ENCODE measurements at regions not wholly inside any gene's neighbourhood (a gene's known extent, or its start where the extent isn't known, plus 50 kb on each side); places are given as distances from the start of the nearest gene placed in this dataset.
"Not testable (repeated sequence)": the region's sequence is repeated elsewhere in the genome, so short reads cannot be mapped to it uniquely, and the experiment has no call there.

DNA sequence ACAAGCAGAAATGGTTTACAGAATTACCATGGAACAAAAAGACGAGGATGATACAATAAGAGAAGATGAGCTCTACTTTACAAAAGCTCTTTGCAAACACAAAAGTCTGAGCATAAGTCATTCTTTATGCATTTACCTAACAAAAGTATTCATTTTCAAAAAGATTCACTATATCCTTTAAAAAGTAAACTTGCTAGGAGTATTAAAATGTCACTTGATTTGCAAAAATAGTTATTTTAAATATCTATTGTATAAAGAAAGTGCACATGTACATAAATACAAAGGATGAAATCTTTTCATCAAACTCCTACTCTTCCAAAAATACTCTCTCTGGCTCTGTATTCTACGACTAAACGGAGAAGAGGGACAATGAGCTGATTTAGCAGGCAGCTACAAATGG lies 146.4 kb upstream of the STEAP1 start:
- no peak for FAIRE-seq
- no peak for DNase-seq (ENCODE audit: insufficient read length)
- no peak for TF ChIP-seq TAF1 (IDR thresholded peaks at IDR 0.05; ENCODE audit: borderline replicate concordance, low read depth, low read length)
- no peak for TF ChIP-seq POLR2AphosphoS5 (IDR thresholded peaks at IDR 0.05; ENCODE audit: low read depth, low read length)
- TF ChIP-seq POLR2A (IDR thresholded peaks at IDR 0.05; ENCODE audit: low read depth, low read length) = no peak

DNA sequence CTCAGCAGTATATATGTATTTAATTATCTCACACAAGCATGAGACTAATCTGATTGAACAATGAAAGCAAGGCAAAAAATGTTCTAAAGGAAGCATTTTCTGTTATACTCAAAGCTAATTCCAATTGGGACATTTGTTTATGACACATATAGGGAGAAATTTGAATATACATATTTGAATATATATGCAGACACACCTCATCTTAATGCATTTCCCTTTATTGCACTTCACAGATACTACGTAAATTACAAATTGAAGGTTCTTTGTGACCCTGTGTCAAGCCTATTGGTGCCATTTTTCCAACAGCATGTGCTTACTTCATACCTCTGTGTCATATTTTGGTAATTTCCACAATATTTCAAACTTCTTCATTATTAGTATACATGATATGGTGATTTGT lies 132.1 kb upstream of the STEAP1 start:
- DNase-seq (ENCODE audit: insufficient read length) (no peak), FAIRE-seq (no peak)
- TF ChIP-seq POLR2A (IDR thresholded peaks at IDR 0.05; ENCODE audit: low read depth, low read length) (no peak), TAF1 (IDR thresholded peaks at IDR 0.05; ENCODE audit: borderline replicate concordance, low read depth, low read length) (no peak), POLR2AphosphoS5 (IDR thresholded peaks at IDR 0.05; ENCODE audit: low read depth, low read length) (no peak)

DNA sequence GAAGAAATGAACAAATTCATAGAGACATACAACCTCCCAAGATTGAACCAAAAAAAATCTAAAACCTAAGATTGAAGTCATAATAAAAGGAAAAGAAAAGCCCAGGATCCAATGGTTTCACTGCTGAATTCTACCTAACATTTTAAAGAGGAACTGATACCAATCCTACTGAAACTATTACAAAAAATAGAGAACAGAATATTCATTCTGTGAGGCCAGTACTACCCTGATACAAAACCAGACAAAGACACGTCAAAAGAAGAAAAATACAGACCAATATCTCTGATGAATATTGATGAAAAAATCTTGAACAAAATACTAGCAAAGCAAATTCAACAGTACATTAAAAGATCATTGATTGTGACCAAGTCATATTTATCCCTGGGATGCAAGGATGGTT lies 128.5 kb upstream of the STEAP1 start:
- DNase-seq (ENCODE audit: insufficient read length) (no peak), FAIRE-seq (no peak)
- TF ChIP-seq POLR2A (IDR thresholded peaks at IDR 0.05; ENCODE audit: low read depth, low read length) (no peak), TAF1 (IDR thresholded peaks at IDR 0.05; ENCODE audit: borderline replicate concordance, low read depth, low read length) (no peak), POLR2AphosphoS5 (IDR thresholded peaks at IDR 0.05; ENCODE audit: low read depth, low read length) (no peak)

DNA sequence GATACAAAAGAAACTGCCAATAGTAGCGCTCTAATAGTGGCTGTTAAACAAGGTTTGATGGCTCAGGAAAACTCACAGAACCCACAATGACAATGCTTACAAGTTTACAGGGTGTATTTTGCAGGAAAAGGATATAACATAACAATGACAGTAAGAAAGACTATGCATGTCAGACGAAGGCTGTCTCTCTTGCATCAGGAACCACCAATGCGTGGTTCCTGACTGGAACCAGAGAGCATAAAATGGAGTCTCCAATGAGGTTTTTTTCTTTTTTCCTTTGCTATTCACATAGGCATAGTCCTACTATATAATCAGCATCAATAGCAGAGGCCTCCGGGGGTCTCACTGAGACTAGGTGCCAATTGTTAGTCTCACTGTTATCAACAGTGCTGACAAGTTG lies 120.4 kb upstream of the STEAP1 start:
- no peak for FAIRE-seq
- DNase-seq (ENCODE audit: insufficient read length) = no peak
- no peak for TF ChIP-seq POLR2AphosphoS5 (IDR thresholded peaks at IDR 0.05; ENCODE audit: low read depth, low read length)
- TF ChIP-seq POLR2A (IDR thresholded peaks at IDR 0.05; ENCODE audit: low read depth, low read length) = no peak
- TF ChIP-seq TAF1 (IDR thresholded peaks at IDR 0.05; ENCODE audit: borderline replicate concordance, low read depth, low read length) = no peak

DNA sequence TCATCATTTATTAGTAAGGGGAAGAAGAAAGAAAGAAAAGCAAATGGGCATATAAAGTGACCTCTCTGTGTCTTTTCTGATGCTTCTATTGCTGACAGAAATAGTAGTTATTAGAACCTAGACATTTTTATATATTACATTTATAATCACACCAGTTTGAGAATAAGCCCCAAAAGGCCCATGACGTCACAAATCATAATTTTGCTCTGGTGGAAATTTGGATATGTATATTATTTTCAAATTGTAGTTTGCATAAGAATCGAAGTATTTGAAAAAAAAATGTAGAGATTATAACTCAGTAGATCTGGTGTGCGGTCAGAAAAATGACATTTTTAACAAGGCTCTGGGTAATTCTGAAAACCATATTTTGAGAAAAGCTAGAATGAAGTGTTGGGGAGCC lies 101.2 kb upstream of the STEAP1 start:
- no peak for DNase-seq (ENCODE audit: insufficient read length)
- FAIRE-seq = no peak
- TF ChIP-seq TAF1 (IDR thresholded peaks at IDR 0.05; ENCODE audit: borderline replicate concordance, low read depth, low read length) = no peak
- TF ChIP-seq POLR2A (IDR thresholded peaks at IDR 0.05; ENCODE audit: low read depth, low read length) = no peak
- TF ChIP-seq POLR2AphosphoS5 (IDR thresholded peaks at IDR 0.05; ENCODE audit: low read depth, low read length) = no peak

DNA sequence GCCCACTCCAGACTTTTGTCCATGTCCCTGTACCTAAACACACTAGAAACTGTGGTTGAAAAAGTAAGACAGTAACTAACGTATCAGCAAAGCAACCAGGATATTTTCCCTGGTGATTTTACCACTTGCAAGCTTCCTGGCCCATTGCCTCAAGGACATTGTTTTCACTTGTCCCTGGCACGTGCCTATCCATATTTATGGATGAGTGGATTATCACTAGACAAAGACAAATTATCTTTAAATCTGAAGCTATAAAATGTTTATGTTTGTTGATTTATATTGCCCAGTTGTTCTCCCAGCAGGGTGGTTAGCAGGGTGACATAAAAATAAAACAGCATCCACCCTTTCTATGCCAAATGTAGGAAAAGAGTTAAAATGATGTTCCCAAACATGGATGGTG lies 93.2 kb upstream of the STEAP1 start:
- TF ChIP-seq POLR2A (IDR thresholded peaks at IDR 0.05; ENCODE audit: low read depth, low read length) (no peak), TAF1 (IDR thresholded peaks at IDR 0.05; ENCODE audit: borderline replicate concordance, low read depth, low read length) (no peak), POLR2AphosphoS5 (IDR thresholded peaks at IDR 0.05; ENCODE audit: low read depth, low read length) (no peak)
- FAIRE-seq = no peak

DNA sequence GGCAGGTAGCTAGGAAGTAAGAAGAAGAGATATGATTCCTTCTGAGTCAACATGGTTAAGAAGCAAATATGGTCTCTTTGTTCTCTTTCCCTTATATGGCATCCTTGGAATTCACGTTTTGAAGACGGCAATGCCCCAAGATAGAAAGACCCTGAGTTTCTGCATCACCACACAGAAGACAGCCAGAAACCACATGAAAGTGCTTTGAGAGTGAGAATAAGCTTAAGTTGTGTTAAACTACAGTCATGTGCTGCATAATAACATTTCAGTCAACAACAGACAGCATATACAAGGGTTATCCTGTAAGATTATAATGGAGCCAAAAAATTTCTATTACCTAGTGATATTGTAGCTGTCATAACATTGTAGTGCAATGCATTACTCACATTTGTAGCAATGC lies 89.9 kb upstream of the STEAP1 start:
- FAIRE-seq (no peak), DNase-seq (ENCODE audit: insufficient read length) (no peak)
- TF ChIP-seq POLR2A (IDR thresholded peaks at IDR 0.05; ENCODE audit: low read depth, low read length) (no peak), TAF1 (IDR thresholded peaks at IDR 0.05; ENCODE audit: borderline replicate concordance, low read depth, low read length) (no peak), POLR2AphosphoS5 (IDR thresholded peaks at IDR 0.05; ENCODE audit: low read depth, low read length) (no peak)

More for the DNA sequence above, 93.2 kb upstream of the STEAP1 start:
- DNase-seq (ENCODE audit: insufficient read length) = no peak

DNA sequence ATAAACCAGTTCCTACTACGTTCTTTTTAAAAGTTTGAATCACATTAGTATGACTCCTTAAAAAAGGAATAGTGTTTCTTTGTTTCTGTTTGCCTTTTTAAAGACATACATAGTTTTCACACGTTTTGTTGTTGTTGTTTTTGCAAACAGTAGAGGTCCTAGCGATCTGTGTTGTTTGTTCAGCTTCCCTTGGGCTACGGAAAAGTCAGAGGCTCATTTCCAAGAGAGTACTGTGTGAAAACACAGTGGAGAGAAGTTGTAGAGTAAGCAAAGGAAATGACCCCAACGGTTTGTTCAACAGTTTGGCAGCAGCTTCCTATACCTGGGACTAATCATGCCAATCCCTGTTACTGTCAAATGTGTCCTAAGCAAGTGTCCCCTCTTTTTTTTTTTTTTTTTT lies 87.1 kb upstream of the STEAP1 start:
- FAIRE-seq = no peak
- TF ChIP-seq POLR2AphosphoS5 (IDR thresholded peaks at IDR 0.05; ENCODE audit: low read depth, low read length) = no peak
- no peak for TF ChIP-seq TAF1 (IDR thresholded peaks at IDR 0.05; ENCODE audit: borderline replicate concordance, low read depth, low read length)
- no peak for TF ChIP-seq POLR2A (IDR thresholded peaks at IDR 0.05; ENCODE audit: low read depth, low read length)
- no peak for DNase-seq (ENCODE audit: insufficient read length)

DNA sequence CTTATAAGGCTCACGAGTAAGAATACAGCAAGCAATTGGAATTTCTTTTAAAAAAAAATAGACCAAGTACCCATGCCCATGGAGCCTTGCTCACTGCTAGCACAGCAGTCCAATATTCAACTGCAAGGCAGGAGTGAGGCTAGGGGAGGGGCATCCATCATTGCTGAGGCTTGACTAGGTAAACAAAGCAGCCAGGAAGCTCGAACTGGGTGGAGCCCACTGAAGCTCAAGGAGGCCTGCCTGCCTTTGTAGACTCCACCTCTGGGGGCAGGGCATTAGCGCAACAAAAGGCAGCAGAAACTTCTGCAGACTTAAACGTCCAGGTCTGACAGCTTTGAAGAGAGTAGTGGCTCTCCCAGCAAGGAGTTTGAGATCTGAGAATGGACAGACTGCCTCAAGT lies 84.0 kb upstream of the STEAP1 start:
- not testable (repeated sequence) for FAIRE-seq; DNase-seq (ENCODE audit: insufficient read length)

DNA sequence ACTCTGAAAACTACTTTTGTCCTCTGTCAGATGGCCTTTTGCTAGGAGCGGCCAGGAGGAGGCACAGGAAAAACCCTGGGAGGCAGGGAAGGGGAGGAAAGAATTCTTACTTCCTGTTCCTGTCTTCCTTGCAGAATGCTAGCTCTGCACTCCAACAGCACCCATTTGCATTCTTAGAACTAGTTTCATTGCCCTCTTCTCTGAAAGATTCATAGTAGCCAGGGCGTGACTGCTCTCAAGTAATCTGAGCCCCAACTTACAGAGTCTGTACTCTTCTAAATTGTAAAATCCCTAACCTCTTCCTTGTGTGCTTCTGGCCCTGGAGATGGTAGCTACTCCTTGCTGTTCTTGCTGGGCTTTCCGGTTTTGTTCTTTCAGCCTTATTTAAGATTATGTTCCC lies 75.3 kb upstream of the STEAP1 start:
- DNase-seq (ENCODE audit: insufficient read length) = no peak
- TF ChIP-seq POLR2A (IDR thresholded peaks at IDR 0.05; ENCODE audit: low read depth, low read length) (no peak), POLR2AphosphoS5 (IDR thresholded peaks at IDR 0.05; ENCODE audit: low read depth, low read length) (no peak), TAF1 (IDR thresholded peaks at IDR 0.05; ENCODE audit: borderline replicate concordance, low read depth, low read length) (no peak)
- FAIRE-seq = no peak

DNA sequence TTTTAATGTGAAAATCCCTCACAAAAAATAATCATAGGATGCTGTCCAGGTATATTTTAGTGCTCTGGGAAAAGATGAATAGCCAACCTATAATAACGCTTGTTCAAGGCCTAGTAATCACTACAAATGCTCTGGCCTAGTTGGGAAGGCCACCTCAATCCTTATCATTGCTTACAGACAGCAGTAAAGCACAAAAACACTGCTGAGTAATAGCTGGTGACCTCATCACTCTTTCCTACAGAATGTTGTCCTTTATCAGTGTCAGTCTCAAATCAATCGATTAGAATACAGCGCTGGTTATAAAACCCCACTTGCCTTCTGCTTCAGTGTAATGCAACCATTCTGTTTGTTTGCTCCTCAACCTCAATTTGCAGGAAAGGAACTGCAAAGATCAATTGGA lies 72.6 kb upstream of the STEAP1 start:
- FAIRE-seq (no peak), DNase-seq (ENCODE audit: insufficient read length) (no peak)
- TF ChIP-seq POLR2AphosphoS5 (IDR thresholded peaks at IDR 0.05; ENCODE audit: low read depth, low read length) = no peak
- TF ChIP-seq POLR2A (IDR thresholded peaks at IDR 0.05; ENCODE audit: low read depth, low read length) = no peak

DNA sequence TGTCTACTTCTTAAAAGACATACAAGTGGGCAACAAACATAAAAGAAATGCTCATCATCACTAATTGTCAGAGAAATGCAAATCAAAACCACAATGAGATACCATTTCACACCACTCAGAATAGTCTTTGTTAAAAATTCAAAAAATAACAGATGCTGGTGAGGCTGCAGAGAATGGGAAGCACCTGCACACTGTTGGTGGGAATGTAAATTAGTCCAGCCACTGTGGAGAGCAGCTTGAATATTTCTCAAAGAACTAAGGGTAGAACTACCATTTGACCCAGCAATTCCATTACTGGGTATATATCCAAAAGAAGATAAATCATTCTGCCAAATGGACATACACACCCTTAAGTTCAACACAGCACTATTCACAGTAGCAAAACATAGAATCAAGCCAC lies 61.8 kb upstream of the STEAP1 start:
- FAIRE-seq (no peak), DNase-seq (ENCODE audit: insufficient read length) (no peak)
- no peak for TF ChIP-seq POLR2AphosphoS5 (IDR thresholded peaks at IDR 0.05; ENCODE audit: low read depth, low read length)
- TF ChIP-seq TAF1 (IDR thresholded peaks at IDR 0.05; ENCODE audit: borderline replicate concordance, low read depth, low read length) = no peak
- no peak for TF ChIP-seq POLR2A (IDR thresholded peaks at IDR 0.05; ENCODE audit: low read depth, low read length)

DNA sequence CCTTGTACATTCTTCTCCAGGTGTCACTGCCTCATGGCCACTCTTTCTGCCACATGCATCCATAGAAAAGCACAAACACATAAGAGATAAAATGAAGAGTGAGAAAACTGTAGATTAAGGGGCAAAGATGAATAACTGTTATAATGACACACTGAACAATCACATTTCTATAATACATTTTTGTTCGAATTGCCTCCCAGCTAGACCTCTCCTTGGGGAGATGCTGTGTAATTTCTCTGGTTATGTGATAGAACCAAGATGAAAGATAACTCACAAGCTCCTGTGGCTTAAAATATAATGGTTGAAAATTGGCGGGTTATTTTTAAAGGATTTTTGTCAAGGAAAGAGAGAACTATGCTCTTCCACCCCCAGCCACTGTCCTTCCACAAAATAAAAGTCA lies 60.2 kb upstream of the STEAP1 start:
- FAIRE-seq = no peak
- DNase-seq (ENCODE audit: insufficient read length) = no peak
- TF ChIP-seq POLR2AphosphoS5 (IDR thresholded peaks at IDR 0.05; ENCODE audit: low read depth, low read length) (no peak), TAF1 (IDR thresholded peaks at IDR 0.05; ENCODE audit: borderline replicate concordance, low read depth, low read length) (no peak), POLR2A (IDR thresholded peaks at IDR 0.05; ENCODE audit: low read depth, low read length) (no peak)

All from GM12892 (cell line).